Erythroblast (primary cell): ENCODE measurements at regions not wholly inside any gene's neighbourhood (a gene's known extent, or its start where the extent isn't known, plus 50 kb on each side); places are given as distances from the start of the nearest gene placed in this dataset.

Experiments used
- GATA1 ChIP-seq: IDR thresholded peaks from 2 replicates; pipeline ENCODE4 v1.6.1; 2011; ENCODE audit warnings: low read depth, mild to moderate bottlenecking, control low read depth, low read length, moderate library complexity
- POLR2A ChIP-seq: IDR thresholded peaks from 2 replicates; pipeline ENCODE4 v1.6.1; 2011; ENCODE audit warnings: mild to moderate bottlenecking, low read length

- TF ChIP-seq POLR2A (no peak), GATA1 (no peak)
Measured at GRCh38 chr2:21966139-21966538, 842.4 kb downstream of the TDRD15 start.
